K562 (cell line): ENCODE measurements at regions not wholly inside any gene's neighbourhood (a gene's known extent, or its start where the extent isn't known, plus 50 kb on each side); places are given as distances from the start of the nearest gene placed in this dataset.

Experiments
- BCOR ChIP-seq: fragments of 450-650 bp; IDR thresholded peaks from 2 replicates; pipeline ENCODE4 v1.6.1; 2016
- CBFA2T3 ChIP-seq: fragments of 450-650 bp; IDR thresholded peaks from 2 replicates; pipeline ENCODE4 v1.6.1; 2017
- CBX8 ChIP-seq: fragments of 200-600 bp; sonication (generic); IDR thresholded peaks from 2 replicates; pipeline ENCODE4 v1.6.1; 2012; ENCODE audit warnings: borderline replicate concordance, mixed run types, low read depth, mild to moderate bottlenecking, moderate library complexity, mixed read lengths, low read length, control low read depth, inconsistent platforms; ENCODE audit not compliant: poor library complexity, severe bottlenecking; ENCODE audit errors: extremely low read depth
- CREM ChIP-seq: IDR thresholded peaks from 2 replicates; pipeline ENCODE4 v1.6.1; 2014; ENCODE audit warnings: antibody characterized with exemption, low read depth
- FOXP1 ChIP-seq: sonication (generic); formaldehyde crosslinking; IDR thresholded peaks from 2 replicates; pipeline ENCODE4 v1.8.0; 2022; ENCODE audit warnings: mild to moderate bottlenecking, missing genetic modification reagents
- GATAD2B ChIP-seq: fragments of 450-650 bp; IDR thresholded peaks from 2 replicates; pipeline ENCODE4 v1.6.1; 2017; ENCODE audit warnings: mild to moderate bottlenecking, borderline replicate concordance
- HEY1 ChIP-seq: fragments of 250-450 bp; sonication (Bioruptor Pico); IDR thresholded peaks from 2 replicates; pipeline ENCODE4 v1.5.0; 2020; ENCODE audit warnings: mild to moderate bottlenecking, moderate library complexity, borderline replicate concordance
- NELFE ChIP-seq: IDR thresholded peaks from 2 replicates; pipeline ENCODE4 v1.6.1; 2011; ENCODE audit warnings: mild to moderate bottlenecking; ENCODE audit not compliant: insufficient read depth, insufficient read length
- SAP30 ChIP-seq: fragments of 200-600 bp; sonication (generic); IDR thresholded peaks from 2 replicates; pipeline ENCODE4 v1.6.1; 2012; ENCODE audit warnings: borderline replicate concordance, low read depth, mild to moderate bottlenecking, moderate library complexity, low read length, control low read depth, inconsistent platforms; ENCODE audit not compliant: insufficient read depth, poor library complexity, severe bottlenecking
- SMAD1 ChIP-seq: fragments of 150-350 bp; IDR thresholded peaks from 2 replicates; pipeline ENCODE4 v1.6.1; 2014; ENCODE audit warnings: low read length, low read depth; ENCODE audit not compliant: partially characterized antibody
- TAF9B ChIP-seq: fragments of 450-650 bp; IDR thresholded peaks from 2 replicates; pipeline ENCODE4 v1.6.1; 2018; ENCODE audit warnings: mild to moderate bottlenecking; ENCODE audit not compliant: partially characterized antibody
- TARDBP ChIP-seq: fragments of 450-650 bp; IDR thresholded peaks from 2 replicates; pipeline ENCODE4 v1.6.1; 2016
- THRAP3 ChIP-seq: fragments of 450-650 bp; IDR thresholded peaks from 2 replicates; pipeline ENCODE4 v1.6.1; 2016; ENCODE audit warnings: mild to moderate bottlenecking, inconsistent platforms, borderline replicate concordance
- TOE1 ChIP-seq, 2 experiments: fragments of 450-650 bp in 1 of 2; sonication (generic) in 1 of 2; formaldehyde crosslinking in 1 of 2; IDR thresholded peaks; 2 replicates each; pipeline versions ENCODE4 v1.7.1 to v1.8.0; 2016 to 2022; ENCODE audit warnings: borderline replicate concordance in 2 of 2, mild to moderate bottlenecking in 2 of 2, antibody characterized with exemption in 1 of 2, inconsistent platforms in 1 of 2, low read depth in 1 of 2, missing genetic modification reagents in 1 of 2, moderate library complexity in 1 of 2
- ZNF263 ChIP-seq: sonication (generic); formaldehyde crosslinking; IDR thresholded peaks from 2 replicates; pipeline ENCODE4 v1.8.0; 2022; ENCODE audit warnings: mild to moderate bottlenecking, missing genetic modification reagents, borderline replicate concordance
- TF ChIP-seq, protein P1 (sequence below): fragments of 450-650 bp; IDR thresholded peaks from 2 replicates; pipeline ENCODE4 v1.6.1; 2017; ENCODE audit warnings: antibody characterized with exemption
- TF ChIP-seq, protein P2 (sequence below): sonication (generic); formaldehyde crosslinking; IDR thresholded peaks from 2 replicates; pipeline ENCODE4 v1.8.1; 2023; ENCODE audit warnings: mild to moderate bottlenecking, missing genetic modification reagents

DNA sequence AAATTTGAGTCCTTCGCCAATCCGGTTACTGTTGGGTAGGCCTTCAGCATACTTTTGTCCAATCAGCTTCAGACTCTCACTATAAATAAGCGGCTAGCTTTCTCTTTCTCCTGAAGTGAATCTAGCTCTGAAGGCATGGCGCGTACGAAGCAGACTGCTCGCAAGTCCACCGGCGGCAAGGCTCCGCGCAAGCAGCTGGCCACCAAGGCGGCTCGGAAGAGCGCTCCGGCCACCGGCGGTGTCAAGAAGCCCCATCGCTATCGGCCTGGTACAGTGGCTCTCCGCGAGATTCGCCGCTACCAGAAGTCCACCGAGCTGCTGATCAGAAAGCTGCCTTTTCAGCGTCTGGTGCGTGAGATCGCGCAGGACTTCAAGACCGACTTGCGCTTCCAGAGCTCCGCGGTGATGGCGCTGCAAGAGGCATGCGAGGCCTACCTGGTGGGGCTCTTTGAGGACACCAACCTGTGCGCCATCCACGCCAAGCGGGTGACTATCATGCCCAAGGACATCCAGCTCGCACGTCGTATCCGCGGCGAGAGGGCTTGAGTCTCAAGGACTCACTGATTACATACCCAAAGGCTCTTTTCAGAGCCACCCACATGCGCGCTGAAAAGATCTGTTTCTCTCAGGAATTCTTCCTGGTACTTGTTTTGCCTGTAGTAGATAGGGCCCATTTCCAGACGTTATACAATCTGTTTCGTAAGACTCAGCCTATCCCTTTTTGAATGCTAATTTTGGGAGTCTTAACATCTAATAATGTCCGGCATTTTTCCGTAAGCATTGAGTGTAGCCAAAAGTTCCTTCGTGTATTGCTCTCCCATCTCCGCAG is 102.0 kb downstream of the OR2B2 start (continued):
- peak; percentile 93 for TF ChIP-seq FOXP1 (CRISPR knock-in tag)
- peak; percentile 76 for TF ChIP-seq ZNF263 (CRISPR knock-in tag)
- TF ChIP-seq SAP30: peak; percentile 70
- TF ChIP-seq CREM: peak; percentile 54
- peak; percentile 61 for TF ChIP-seq BCOR
- 0 out of 2 replicates have a peak, but pooled peaks have one; percentile 44 for TF ChIP-seq HEY1
- TF ChIP-seq THRAP3: peak; percentile 99
- no peak for TF ChIP-seq CBX8
- TF ChIP-seq, protein P1, sequence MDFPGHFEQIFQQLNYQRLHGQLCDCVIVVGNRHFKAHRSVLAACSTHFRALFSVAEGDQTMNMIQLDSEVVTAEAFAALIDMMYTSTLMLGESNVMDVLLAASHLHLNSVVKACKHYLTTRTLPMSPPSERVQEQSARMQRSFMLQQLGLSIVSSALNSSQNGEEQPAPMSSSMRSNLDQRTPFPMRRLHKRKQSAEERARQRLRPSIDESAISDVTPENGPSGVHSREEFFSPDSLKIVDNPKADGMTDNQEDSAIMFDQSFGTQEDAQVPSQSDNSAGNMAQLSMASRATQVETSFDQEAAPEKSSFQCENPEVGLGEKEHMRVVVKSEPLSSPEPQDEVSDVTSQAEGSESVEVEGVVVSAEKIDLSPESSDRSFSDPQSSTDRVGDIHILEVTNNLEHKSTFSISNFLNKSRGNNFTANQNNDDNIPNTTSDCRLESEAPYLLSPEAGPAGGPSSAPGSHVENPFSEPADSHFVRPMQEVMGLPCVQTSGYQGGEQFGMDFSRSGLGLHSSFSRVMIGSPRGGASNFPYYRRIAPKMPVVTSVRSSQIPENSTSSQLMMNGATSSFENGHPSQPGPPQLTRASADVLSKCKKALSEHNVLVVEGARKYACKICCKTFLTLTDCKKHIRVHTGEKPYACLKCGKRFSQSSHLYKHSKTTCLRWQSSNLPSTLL: peak; percentile 86
- TF ChIP-seq TARDBP: no peak
- TF ChIP-seq, protein P2, sequence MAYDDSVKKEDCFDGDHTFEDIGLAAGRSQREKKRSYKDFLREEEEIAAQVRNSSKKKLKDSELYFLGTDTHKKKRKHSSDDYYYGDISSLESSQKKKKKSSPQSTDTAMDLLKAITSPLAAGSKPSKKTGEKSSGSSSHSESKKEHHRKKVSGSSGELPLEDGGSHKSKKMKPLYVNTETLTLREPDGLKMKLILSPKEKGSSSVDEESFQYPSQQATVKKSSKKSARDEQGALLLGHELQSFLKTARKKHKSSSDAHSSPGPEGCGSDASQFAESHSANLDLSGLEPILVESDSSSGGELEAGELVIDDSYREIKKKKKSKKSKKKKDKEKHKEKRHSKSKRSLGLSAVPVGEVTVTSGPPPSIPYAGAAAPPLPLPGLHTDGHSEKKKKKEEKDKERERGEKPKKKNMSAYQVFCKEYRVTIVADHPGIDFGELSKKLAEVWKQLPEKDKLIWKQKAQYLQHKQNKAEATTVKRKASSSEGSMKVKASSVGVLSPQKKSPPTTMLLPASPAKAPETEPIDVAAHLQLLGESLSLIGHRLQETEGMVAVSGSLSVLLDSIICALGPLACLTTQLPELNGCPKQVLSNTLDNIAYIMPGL: peak; percentile 96; the same call in 1 of the 2 replicates
- TF ChIP-seq TOE1 (IDR thresholded peaks at IDR 0.05; ENCODE audit: borderline replicate concordance): peak; percentile 80
- TF ChIP-seq TOE1 (CRISPR knock-in tag; IDR thresholded peaks at IDR 0.05; ENCODE audit: borderline replicate concordance, low read depth): peak; percentile 96
- no peak for TF ChIP-seq GATAD2B
- peak; percentile 78 for TF ChIP-seq NELFE
- peak; percentile 96 for TF ChIP-seq SMAD1
- peak; percentile 80 for TF ChIP-seq TAF9B
- 0 out of 2 replicates have a peak, but pooled peaks have one; percentile 13 for TF ChIP-seq CBFA2T3
